NT2/D1 (cell line): ENCODE measurements at regions not wholly inside any gene's neighbourhood (a gene's known extent, or its start where the extent isn't known, plus 50 kb on each side); places are given as distances from the start of the nearest gene placed in this dataset.

Experiments used
- DNase-seq: peaks from one replicate; pipeline ENCODE4 v3.0.0-alpha.2; 2011; ENCODE audit warnings: low read depth, low spot score
- H3K27me3 ChIP-seq: 2 replicates; pipeline ENCODE4 v1.6.0; 2011; ENCODE audit warnings: mild to moderate bottlenecking; ENCODE audit not compliant: insufficient read length, insufficient read depth
- H3K36me3 ChIP-seq: 2 replicates; pipeline ENCODE4 v1.6.1; 2011; ENCODE audit warnings: mild to moderate bottlenecking, low read length, mixed read lengths; ENCODE audit not compliant: insufficient read depth, insufficient read length
- H3K4me1 ChIP-seq: 2 replicates; pipeline ENCODE4 v1.5.1; 2011; ENCODE audit not compliant: insufficient read depth, insufficient read length
- H3K4me3 ChIP-seq: 2 replicates; pipeline ENCODE4 v1.5.1; 2011; ENCODE audit warnings: low read depth; ENCODE audit not compliant: insufficient read length
- H3K9ac ChIP-seq: 2 replicates; pipeline ENCODE4 v1.6.0; 2011; ENCODE audit warnings: low read depth; ENCODE audit not compliant: insufficient read length
- H3K9me3 ChIP-seq: 2 replicates; pipeline ENCODE4 v1.5.1; 2011; ENCODE audit warnings: mild to moderate bottlenecking, low read length; ENCODE audit not compliant: insufficient read depth
- SUZ12 ChIP-seq: IDR thresholded peaks from 2 replicates; pipeline ENCODE4 v1.6.1; 2011; ENCODE audit not compliant: insufficient read length, insufficient read depth; ENCODE audit errors: extremely low read depth
- YY1 ChIP-seq: IDR thresholded peaks from 2 replicates; pipeline ENCODE4 v1.6.1; 2011; ENCODE audit not compliant: insufficient read length, insufficient read depth
- ZNF274 ChIP-seq: IDR thresholded peaks from 2 replicates; pipeline ENCODE4 v1.6.1; 2011; ENCODE audit warnings: mild to moderate bottlenecking, low read depth, low read length

DNA sequence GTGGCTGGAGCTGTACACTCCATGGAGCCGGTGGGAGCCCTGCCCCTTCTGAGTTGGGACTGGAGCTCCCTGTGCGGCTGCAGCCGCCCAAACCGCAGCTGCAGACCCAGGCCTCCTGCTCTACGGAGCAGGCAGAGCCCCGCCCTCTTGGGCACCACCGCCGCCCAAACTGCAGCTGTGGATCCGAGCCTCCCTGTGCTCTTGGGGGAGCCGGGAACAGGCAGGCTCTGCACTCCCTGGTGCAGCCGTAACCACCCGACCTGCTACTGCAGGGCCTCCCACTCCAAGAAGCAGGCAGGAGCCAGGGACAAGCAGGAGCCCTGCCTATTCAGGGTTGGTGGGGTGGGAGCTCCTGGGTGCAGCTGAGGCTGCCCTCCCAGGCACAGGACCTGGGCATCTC lies 237.5 kb upstream of the ATP6AP2 start:
- no peaks in the 10 kb centered on the region for H3K4me1 ChIP-seq

DNA sequence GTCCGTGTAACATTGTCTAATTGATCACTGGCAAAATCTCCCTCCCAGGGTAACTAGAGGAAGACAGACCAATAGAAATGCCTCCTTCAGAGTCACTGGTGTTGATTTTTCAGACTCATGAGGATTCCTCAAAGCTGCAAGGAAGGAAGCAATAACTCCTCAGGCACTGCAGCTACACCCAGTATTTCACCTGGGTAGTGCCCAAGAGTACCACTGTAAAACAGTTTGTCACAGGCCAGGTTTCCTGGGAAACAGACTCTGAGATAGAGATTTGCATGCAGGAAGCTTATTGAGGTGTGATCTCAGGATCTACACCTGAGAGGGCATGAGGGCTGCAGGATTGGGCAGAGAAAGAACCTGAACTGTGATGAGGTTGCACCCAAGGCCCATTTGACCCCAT lies 240.7 kb upstream of the ATP6AP2 start:
- no peak overlapping the region for H3K4me3 ChIP-seq
- no peaks in the 10 kb centered on the region for H3K36me3 ChIP-seq
- no peak overlapping the region for H3K9ac ChIP-seq
- TF ChIP-seq YY1 (no peak), SUZ12 (no peak), ZNF274 (no peak)
- no peaks in the 10 kb centered on the region for H3K4me1 ChIP-seq
- DNase-seq = no peak
- no peaks in the 10 kb centered on the region for H3K27me3 ChIP-seq
- H3K9me3 ChIP-seq = peaks cover 16% of the 10 kb centered on the region; the same call in 1 of the 2 replicates

More for the DNA sequence above, 237.5 kb upstream of the ATP6AP2 start:
- DNase-seq = no peak
- Histone ChIP-seq H3K9me3 (peaks cover 23% of the 10 kb centered on the region; the same call in 1 of the 2 replicates), H3K9ac (no peak overlapping the region), H3K4me3 (no peak overlapping the region), H3K27me3 (no peaks in the 10 kb centered on the region), H3K36me3 (no peaks in the 10 kb centered on the region)
- TF ChIP-seq ZNF274 = no peak

DNA sequence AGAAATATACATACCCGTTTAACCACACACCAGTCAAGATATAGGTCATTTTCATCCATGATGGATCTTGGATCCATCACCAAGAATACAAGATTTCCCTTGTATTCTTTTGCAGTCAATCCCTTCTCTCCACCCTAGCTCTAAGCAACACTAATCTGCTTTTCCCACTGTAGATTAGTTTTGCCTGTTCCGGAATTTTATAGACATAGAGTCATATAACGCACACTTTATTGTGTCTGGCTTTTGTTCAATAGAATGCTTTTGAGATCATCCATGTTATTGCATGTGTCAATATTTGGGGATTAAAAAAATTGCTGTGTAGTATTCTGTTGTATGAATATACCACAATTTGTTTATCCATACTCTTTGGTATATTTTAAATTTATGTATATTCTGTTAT lies 235.6 kb upstream of the BCOR start:
- no peak for DNase-seq
- Histone ChIP-seq H3K4me3 (no peak overlapping the region), H3K27me3 (no peaks in the 10 kb centered on the region), H3K9ac (no peak overlapping the region), H3K9me3 (peaks cover 17% of the 10 kb centered on the region; the same call in 1 of the 2 replicates), H3K36me3 (no peaks in the 10 kb centered on the region), H3K4me1 (no peaks in the 10 kb centered on the region)
- TF ChIP-seq ZNF274 (no peak), YY1 (no peak), SUZ12 (no peak)

DNA sequence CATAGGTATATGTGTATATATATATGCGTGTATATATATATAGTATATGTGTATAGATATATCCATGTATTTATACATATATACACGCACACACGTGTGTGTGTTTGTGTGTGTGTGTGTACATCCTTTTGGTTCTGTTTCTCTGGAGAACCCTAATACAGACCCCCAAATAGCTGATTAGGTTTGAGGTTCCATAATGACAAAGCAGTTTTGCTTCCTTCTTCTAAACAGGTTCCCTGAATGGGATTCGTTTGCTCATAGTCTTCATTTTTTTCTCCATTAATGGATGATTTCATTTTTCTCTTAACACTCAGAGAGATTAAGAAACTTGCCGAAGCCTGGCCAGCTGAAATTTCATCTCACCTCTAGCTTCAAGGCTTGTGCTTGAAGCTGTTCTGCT lies 234.0 kb upstream of the BCOR start:
- Histone ChIP-seq H3K9me3 (peaks cover 17% of the 10 kb centered on the region; the same call in 1 of the 2 replicates), H3K4me3 (no peak overlapping the region), H3K9ac (no peak overlapping the region), H3K27me3 (no peaks in the 10 kb centered on the region), H3K36me3 (no peaks in the 10 kb centered on the region), H3K4me1 (peaks cover 4% of the 10 kb centered on the region)
- TF ChIP-seq ZNF274 (no peak), YY1 (no peak), SUZ12 (no peak)
- no peak for DNase-seq

DNA sequence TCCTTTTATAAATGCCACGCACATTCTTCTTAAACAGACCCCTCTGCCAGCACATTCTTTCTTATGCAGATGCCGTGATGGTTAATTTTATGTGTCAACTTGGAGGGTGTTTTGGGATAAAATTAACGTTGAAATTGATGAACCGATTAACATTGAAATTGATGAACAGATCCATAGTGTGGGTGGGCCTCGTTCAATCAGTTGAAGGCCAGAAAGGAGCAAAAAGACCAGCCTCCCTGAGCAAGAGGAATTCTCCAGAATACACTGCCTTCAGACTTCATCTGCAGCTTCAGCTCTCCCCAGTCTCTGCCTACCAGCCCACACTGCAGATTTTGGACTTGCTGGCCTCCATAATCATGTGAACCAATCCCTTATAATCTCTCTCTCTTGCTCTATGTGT lies 233.6 kb upstream of the BCOR start:
- TF ChIP-seq YY1 = no peak
- Histone ChIP-seq H3K4me1 (peaks cover 5% of the 10 kb centered on the region), H3K9me3 (peaks cover 17% of the 10 kb centered on the region; the same call in 1 of the 2 replicates), H3K4me3 (no peak overlapping the region), H3K36me3 (no peaks in the 10 kb centered on the region), H3K27me3 (no peaks in the 10 kb centered on the region), H3K9ac (no peak overlapping the region)
- no peak for DNase-seq

DNA sequence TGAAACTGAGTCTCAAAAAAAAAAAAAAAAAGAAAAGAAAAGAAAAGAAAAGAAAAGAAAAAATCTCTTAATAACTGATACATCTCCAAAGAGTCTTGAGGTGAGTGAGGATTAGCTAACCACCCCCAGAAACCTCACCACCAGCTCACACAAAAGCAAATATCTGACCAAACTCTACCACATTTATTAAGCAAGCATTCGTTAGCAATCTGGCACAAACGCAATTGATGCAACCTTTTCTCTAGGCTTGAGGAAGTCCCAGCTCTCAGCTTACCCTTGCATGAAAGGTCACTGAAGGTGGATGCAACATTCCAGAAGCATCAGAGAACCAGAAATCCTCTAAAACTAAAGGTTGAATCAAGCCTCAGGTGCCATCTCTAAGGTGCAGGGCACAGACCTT lies 231.9 kb upstream of the BCOR start:
- no peak for TF ChIP-seq YY1
- TF ChIP-seq SUZ12 = no peak
- TF ChIP-seq ZNF274 = no peak
- no peak for DNase-seq
- H3K4me3 ChIP-seq = no peak overlapping the region

DNA sequence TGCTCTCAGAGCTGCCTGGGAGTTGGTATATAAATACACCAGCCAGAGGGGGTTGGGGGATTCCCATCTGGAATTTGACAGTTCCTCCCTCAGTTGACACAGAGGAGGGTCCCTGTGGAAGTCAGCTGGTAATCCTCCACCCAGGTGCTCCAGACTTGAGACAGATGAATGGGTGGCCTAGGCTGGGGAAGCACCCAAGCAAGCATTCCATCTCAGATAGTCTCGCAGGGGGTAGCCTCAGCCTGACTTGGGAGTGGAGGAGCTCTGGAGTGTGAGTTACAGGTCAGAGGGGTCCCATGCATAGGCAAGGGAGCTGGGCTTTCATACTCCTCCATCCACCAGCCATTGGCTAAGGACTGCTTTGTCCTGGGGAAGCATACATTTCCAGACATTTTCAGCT lies 229.3 kb upstream of the BCOR start:
- no peaks in the 10 kb centered on the region for H3K36me3 ChIP-seq
- no peaks in the 10 kb centered on the region for H3K27me3 ChIP-seq
- peaks cover 5% of the 10 kb centered on the region for H3K4me1 ChIP-seq
- DNase-seq = no peak
- no peak overlapping the region for H3K4me3 ChIP-seq
- H3K9ac ChIP-seq = no peak overlapping the region
- H3K9me3 ChIP-seq = no peaks in the 10 kb centered on the region
- TF ChIP-seq YY1 (no peak), SUZ12 (no peak), ZNF274 (no peak)

More for the DNA sequence above, 231.9 kb upstream of the BCOR start:
- no peaks in the 10 kb centered on the region for H3K27me3 ChIP-seq
- H3K9ac ChIP-seq = no peak overlapping the region
- peaks cover 17% of the 10 kb centered on the region; the same call in 1 of the 2 replicates for H3K9me3 ChIP-seq
- H3K4me1 ChIP-seq = peaks cover 5% of the 10 kb centered on the region
- H3K36me3 ChIP-seq = no peaks in the 10 kb centered on the region

DNA sequence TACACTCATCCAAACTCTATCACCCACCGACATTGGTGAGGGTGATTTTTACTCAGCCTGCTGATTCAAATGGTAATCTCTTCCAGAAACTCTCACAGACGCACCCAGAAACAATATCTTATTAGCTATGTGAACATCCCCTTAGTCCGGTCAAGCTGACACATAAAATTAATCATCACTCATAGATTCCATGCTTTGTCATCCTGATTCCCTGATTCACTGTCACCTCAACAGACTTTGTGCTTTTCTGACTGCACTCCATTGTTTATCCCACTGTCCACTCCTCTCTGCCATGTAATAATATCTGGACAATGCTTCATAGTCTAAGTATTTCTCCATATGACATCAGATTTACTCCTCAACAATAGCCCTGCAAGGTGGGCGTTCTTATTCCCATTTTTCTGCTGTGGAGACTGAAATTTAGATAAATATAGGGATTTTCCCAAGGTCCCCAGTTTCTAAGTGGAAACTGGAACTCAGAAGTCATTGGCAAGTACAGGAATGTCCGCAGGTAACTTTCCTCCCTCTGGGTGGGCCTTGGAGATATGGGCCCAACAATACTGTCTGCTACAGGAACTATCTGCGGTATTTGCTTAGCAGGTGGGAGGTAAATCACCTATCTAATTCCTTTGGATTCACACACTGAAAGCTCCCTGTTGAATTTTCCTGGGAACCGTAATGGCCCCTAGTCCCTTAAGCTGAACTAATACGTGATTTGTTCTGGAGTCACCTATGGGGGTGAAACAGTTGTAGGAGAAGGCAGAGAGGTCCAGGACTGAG lies 228.6 kb upstream of the BCOR start:
- no peak for DNase-seq
- 0 out of 2 replicates have a peak, but pooled peaks cover under 1% of the 10 kb centered on the region for H3K9me3 ChIP-seq
- no peak overlapping the region for H3K9ac ChIP-seq
- H3K4me1 ChIP-seq = peaks cover 5% of the 10 kb centered on the region
- TF ChIP-seq SUZ12 = no peak
- no peaks in the 10 kb centered on the region for H3K27me3 ChIP-seq
- no peaks in the 10 kb centered on the region for H3K36me3 ChIP-seq
- H3K4me3 ChIP-seq = no peak overlapping the region
